Neural progenitor cell (in vitro differentiated cells): ENCODE measurements at regions not wholly inside any gene's neighbourhood (a gene's known extent, or its start where the extent isn't known, plus 50 kb on each side); places are given as distances from the start of the nearest gene placed in this dataset.

ENCODE experiments used
- DNase-seq: peaks from one replicate; pipeline ENCODE4 v3.0.0-alpha.2; 2016; ENCODE audit warnings: low spot score
- H2AFZ ChIP-seq: fragments of 200-600 bp; sonication (generic); replicated peaks from 2 replicates; pipeline ENCODE4 v1.6.1; 2016; ENCODE audit warnings: antibody characterized with exemption
- H3F3A ChIP-seq: fragments of 200-600 bp; sonication (generic); 2 replicates; pipeline ENCODE4 v1.6.1; 2016; ENCODE audit warnings: antibody characterized with exemption, low read depth
- H3K27ac ChIP-seq: fragments of 200-600 bp; sonication (generic); 2 replicates; pipeline ENCODE4 v1.5.1; 2016; ENCODE audit warnings: mild to moderate bottlenecking
- H3K27me3 ChIP-seq: fragments of 200-600 bp; sonication (generic); 2 replicates; pipeline ENCODE4 v1.6.1; 2016; ENCODE audit warnings: mild to moderate bottlenecking, moderate library complexity
- H3K36me3 ChIP-seq: fragments of 200-600 bp; sonication (generic); 2 replicates; pipeline ENCODE4 v1.5.1; 2016
- H3K4me1 ChIP-seq: fragments of 200-600 bp; sonication (generic); 2 replicates; pipeline ENCODE4 v1.6.1; 2016; ENCODE audit warnings: mixed run types
- H3K4me2 ChIP-seq: fragments of 200-600 bp; sonication (generic); 2 replicates; pipeline ENCODE4 v1.6.1; 2016
- H3K4me3 ChIP-seq: fragments of 200-600 bp; sonication (generic); 2 replicates; pipeline ENCODE4 v1.5.1; 2016
- H3K79me2 ChIP-seq: fragments of 200-600 bp; sonication (generic); 2 replicates; pipeline ENCODE4 v1.6.1; 2016; ENCODE audit warnings: low read depth
- H3K9ac ChIP-seq: fragments of 200-600 bp; sonication (generic); 2 replicates; pipeline ENCODE4 v1.6.1; 2016
- H3K9me3 ChIP-seq: fragments of 200-600 bp; sonication (generic); 2 replicates; pipeline ENCODE4 v1.5.1; 2016; ENCODE audit warnings: low read depth
- H4K20me1 ChIP-seq: fragments of 200-600 bp; sonication (generic); 2 replicates; pipeline ENCODE4 v1.6.1; 2016; ENCODE audit warnings: low read depth
- H3K27ac Mint-ChIP-seq: 3 replicates; pipeline ENCODE4 v1.8.0; 2021; ENCODE audit warnings: mixed read lengths
- H3K27me3 Mint-ChIP-seq: 2 replicates; pipeline ENCODE4 v1.8.0; 2022; ENCODE audit warnings: low read depth, mild to moderate bottlenecking, inconsistent platforms, moderate library complexity, mixed read lengths; ENCODE audit not compliant: insufficient read depth
- H3K36me3 Mint-ChIP-seq: 3 replicates; pipeline ENCODE4 v1.8.0; 2021; ENCODE audit warnings: mixed read lengths
- H3K4me1 Mint-ChIP-seq: 3 replicates; pipeline ENCODE4 v1.8.0; 2021; ENCODE audit warnings: mixed read lengths
- H3K4me3 Mint-ChIP-seq: 3 replicates; pipeline ENCODE4 v1.8.0; 2021; ENCODE audit warnings: mild to moderate bottlenecking, moderate library complexity, mixed read lengths
- H3K9me3 Mint-ChIP-seq: 3 replicates; pipeline ENCODE4 v1.8.0; 2020; ENCODE audit warnings: mixed read lengths
- CTCF ChIP-seq: fragments of 200-600 bp; sonication (generic); IDR thresholded peaks from 2 replicates; pipeline ENCODE4 v1.5.1; 2017; ENCODE audit warnings: antibody characterized with exemption, mild to moderate bottlenecking
- EZH2 ChIP-seq: fragments of 200-600 bp; sonication (generic); IDR thresholded peaks from 2 replicates; pipeline ENCODE4 v1.6.1; 2017; ENCODE audit warnings: antibody characterized with exemption, mild to moderate bottlenecking, moderate library complexity
- EZH2phosphoT487 ChIP-seq: fragments of 200-600 bp; sonication (generic); IDR thresholded peaks from 2 replicates; pipeline ENCODE4 v1.6.1; 2017; ENCODE audit warnings: antibody characterized with exemption

GRCh38 chr21:39078322-39079065 lies 104.8 kb downstream of the PSMG1 start:
- Mint-ChIP-seq H3K27me3 (peaks cover 2% of the 10 kb centered on the region), H3K4me1 (peaks cover 1% of the 10 kb centered on the region), H3K36me3 (no peaks in the 10 kb centered on the region), H3K27ac (no peak overlapping the region), H3K4me3 (no peak overlapping the region), H3K9me3 (peaks cover 6% of the 10 kb centered on the region)
- Histone ChIP-seq H3K79me2 (no peaks in the 10 kb centered on the region), H3K27ac (no peak overlapping the region), H3K4me3 (no peak overlapping the region), H3K27me3 (no peaks in the 10 kb centered on the region), H3K9me3 (no peaks in the 10 kb centered on the region), H3K9ac (no peak overlapping the region), H3K4me1 (no peaks in the 10 kb centered on the region), H2AFZ (no peak overlapping the region), H3F3A (no peaks in the 10 kb centered on the region), H3K4me2 (no peak overlapping the region), H4K20me1 (no peaks in the 10 kb centered on the region), H3K36me3 (no peaks in the 10 kb centered on the region)
- no peak for DNase-seq
- no peak for TF ChIP-seq CTCF
- no peak for TF ChIP-seq EZH2
- TF ChIP-seq EZH2phosphoT487 = no peak

DNA sequence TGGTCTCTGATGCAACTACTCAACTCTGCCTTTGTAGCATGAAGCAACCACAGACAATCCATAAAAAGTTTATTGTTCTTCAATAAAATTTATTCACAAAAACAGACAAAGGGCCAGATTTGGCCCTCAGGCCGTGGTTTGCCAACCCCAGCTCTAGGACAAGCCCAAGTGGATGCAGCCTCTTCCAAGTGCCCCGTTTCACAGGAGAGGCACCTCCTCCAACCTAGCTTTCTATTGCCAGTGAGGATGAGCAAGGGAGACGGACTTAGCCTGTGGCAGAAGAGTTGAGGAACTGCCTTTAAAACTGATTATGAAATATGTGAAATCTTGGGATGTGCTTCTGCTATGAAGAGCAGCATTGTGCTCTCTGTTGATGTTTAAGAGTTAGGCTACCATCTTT lies 105.4 kb downstream of the PSMG1 start:
- Histone ChIP-seq H2AFZ (no peak overlapping the region), H3K36me3 (no peaks in the 10 kb centered on the region), H3F3A (no peaks in the 10 kb centered on the region), H3K9me3 (no peaks in the 10 kb centered on the region), H3K4me3 (no peak overlapping the region), H4K20me1 (no peaks in the 10 kb centered on the region), H3K27ac (no peak overlapping the region), H3K9ac (no peak overlapping the region), H3K79me2 (no peaks in the 10 kb centered on the region), H3K27me3 (no peaks in the 10 kb centered on the region), H3K4me2 (no peak overlapping the region), H3K4me1 (no peaks in the 10 kb centered on the region)
- Mint-ChIP-seq H3K27me3 (peaks cover 2% of the 10 kb centered on the region), H3K4me1 (no peaks in the 10 kb centered on the region), H3K27ac (no peak overlapping the region), H3K36me3 (no peaks in the 10 kb centered on the region), H3K4me3 (no peak overlapping the region), H3K9me3 (peaks cover 6% of the 10 kb centered on the region)
- TF ChIP-seq EZH2phosphoT487 (no peak), CTCF (no peak), EZH2 (no peak)
- no peak for DNase-seq

GRCh38 chr21:39074508-39074907 lies 108.7 kb downstream of the PSMG1 start:
- Histone ChIP-seq H3K4me1 (no peaks in the 10 kb centered on the region), H2AFZ (no peak overlapping the region), H3K79me2 (no peaks in the 10 kb centered on the region), H4K20me1 (no peaks in the 10 kb centered on the region), H3K27me3 (no peaks in the 10 kb centered on the region), H3K4me2 (no peak overlapping the region), H3K9me3 (no peaks in the 10 kb centered on the region), H3K4me3 (no peak overlapping the region), H3K36me3 (no peaks in the 10 kb centered on the region), H3K9ac (no peak overlapping the region), H3K27ac (no peak overlapping the region), H3F3A (no peaks in the 10 kb centered on the region)
- no peak overlapping the region for H3K27ac Mint-ChIP-seq
- H3K27me3 Mint-ChIP-seq = peaks cover 2% of the 10 kb centered on the region
- H3K4me3 Mint-ChIP-seq = no peak overlapping the region
- H3K9me3 Mint-ChIP-seq = peaks cover 6% of the 10 kb centered on the region
- H3K4me1 Mint-ChIP-seq = no peaks in the 10 kb centered on the region
- H3K36me3 Mint-ChIP-seq = peaks cover 2% of the 10 kb centered on the region
- DNase-seq = no peak
- TF ChIP-seq CTCF = no peak
- no peak for TF ChIP-seq EZH2phosphoT487
- TF ChIP-seq EZH2 = no peak
